NCI-H1930 (cell line): ENCODE measurements at regions not wholly inside any gene's neighbourhood (a gene's known extent, or its start where the extent isn't known, plus 50 kb on each side); places are given as distances from the start of the nearest gene placed in this dataset.
"Not testable (repeated sequence)": the region's sequence is repeated elsewhere in the genome, so short reads cannot be mapped to it uniquely, and the experiment has no call there.

Experiments
- DNase-seq, 2 experiments: peaks; one replicate each; lab custom pipeline; 2025; lab: John Stamatoyannopoulos, UW

GRCh38 chr18:56443166-56443907 is 195.1 kb downstream of the TXNL1 start:
- DNase-seq: no peak

DNA sequence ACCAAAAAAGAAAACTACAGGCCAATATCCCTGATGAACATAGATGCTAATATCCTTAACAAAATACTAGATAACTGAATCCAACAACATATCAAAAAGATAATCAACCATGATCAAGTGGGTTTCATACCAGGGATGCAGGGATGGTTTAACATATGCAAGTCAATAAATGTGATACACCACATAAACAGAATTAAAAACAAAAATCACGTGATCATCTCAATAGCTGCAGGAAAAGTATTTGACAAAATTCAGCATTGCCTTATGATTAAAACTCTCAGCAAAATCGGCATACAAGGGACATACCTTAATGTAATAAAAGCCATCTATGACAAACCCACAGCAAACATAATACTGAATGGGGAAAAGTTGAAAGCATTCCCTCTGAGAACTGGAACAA is 199.9 kb downstream of the TXNL1 start:
- not testable (repeated sequence) for DNase-seq

- DNase-seq: no peak
Observed at GRCh38 chr18:56436651-56437050, 201.7 kb downstream of the TXNL1 start.

- no peak for DNase-seq
Observed at GRCh38 chr18:56433919-56434318, 204.5 kb downstream of the TXNL1 start.

DNA sequence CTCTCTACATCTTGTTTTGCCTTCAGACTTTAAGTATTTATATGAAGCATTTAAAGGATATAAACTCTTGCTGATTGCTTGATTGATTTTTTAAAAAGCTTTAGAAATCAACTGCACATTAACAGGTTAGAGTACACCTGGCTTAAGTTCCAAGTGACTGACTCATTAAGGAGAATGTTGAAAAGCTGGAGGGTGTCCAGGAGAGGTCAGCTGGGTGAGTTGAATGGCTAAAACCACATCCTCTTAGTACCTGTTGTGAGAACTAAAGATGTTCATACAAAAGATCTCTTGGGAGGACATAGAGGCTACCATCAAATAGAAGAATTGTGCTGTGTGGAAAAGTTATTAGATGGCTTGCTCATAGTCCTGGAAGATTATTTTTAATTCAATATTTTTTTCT is 206.8 kb downstream of the TXNL1 start:
- no peak for DNase-seq

GRCh38 chr18:56423626-56424025 is 214.8 kb downstream of the TXNL1 start:
- DNase-seq: no peak

DNA sequence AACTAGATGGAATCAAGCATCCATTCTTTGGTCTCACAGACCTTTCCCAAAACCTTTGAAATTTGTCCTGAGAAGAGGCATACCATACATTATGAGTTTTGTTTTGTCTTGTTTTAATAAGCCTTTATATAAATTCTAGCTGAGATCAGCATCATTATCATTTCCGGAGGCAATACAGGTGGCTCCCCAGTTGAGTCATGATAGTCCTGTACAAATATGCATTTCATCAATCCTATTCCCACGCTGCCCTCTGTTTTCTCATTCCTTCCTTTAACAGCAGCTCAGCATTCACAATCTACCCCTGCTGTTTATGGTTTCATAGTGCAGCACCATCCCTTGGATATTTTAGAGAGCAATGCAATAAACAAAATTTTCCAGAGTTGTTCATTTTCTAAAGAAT is 216.7 kb downstream of the TXNL1 start:
- no peak for DNase-seq

DNA sequence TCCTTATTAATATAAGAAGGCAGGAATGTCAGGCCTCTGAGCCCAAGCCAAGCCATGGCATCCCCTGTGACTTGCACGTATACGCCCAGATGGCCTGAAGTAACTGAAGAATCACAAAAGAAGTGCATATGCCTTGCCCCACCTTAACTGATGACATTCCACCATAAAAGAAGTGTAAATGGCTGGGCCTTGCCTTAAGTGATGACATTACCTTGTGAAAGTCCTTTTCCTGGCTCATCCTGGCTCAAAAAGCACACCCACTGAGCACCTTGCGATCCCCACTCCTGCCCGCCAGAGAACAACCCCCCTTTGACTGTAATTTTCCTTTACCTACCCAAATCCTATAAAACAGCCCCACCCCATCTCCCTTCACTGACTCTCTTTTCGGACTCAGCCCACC is 217.5 kb downstream of the TXNL1 start:
- DNase-seq: not testable (repeated sequence)

DNA sequence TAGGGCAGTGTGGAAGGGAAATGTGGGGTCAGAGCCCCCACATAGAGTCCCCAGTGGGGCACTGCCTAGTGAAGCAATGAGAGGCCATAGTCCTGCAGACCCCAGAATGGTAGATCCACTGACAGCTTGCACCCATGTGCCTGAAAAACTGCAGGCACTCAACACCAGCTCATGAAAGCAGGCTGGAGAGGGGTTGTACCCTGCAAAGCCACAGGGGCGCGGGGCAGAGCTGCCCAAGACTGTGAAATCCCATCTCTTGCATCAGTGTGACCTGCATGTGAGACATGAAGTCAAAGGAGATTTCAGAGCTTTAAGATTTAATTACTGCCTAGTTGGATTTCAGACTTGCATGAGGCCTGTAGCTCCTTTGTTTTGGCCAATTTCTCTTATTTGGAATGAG is 224.0 kb downstream of the TXNL1 start:
- DNase-seq: no peak

DNA sequence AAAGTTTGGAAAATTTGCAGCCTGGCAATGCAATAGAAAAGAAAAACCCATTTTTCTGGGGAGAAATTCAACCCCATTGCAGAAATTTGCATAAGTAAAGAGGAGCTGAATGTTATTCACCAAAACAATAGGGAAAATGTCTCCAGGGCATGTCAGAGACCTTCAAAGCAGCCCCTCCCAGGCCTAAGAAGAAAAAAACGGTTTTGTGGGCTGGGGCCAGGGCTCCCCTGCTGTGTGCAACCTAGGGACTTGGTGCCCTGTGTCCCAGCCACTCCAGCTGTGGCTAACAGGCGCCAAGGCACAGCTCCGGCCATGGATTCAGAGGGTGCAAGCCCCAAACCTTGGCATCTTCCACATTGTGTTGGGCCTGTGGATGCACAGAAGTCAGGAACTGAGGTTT is 224.5 kb downstream of the TXNL1 start:
- no peak for DNase-seq

- DNase-seq: no peak
Observed at GRCh38 chr18:56412951-56413350, 225.4 kb downstream of the TXNL1 start.

GRCh38 chr18:56409736-56410135 is 228.7 kb downstream of the TXNL1 start:
- no peak for DNase-seq

- DNase-seq: no peak
Observed at GRCh38 chr18:56407646-56408180, 230.7 kb downstream of the TXNL1 start.

- DNase-seq: no peak
Observed at GRCh38 chr18:56402872-56403516, 235.4 kb downstream of the TXNL1 start.

- DNase-seq: no peak
Observed at GRCh38 chr18:56393870-56394269, 244.5 kb downstream of the TXNL1 start.

GRCh38 chr18:56391931-56392590 is 246.3 kb downstream of the TXNL1 start:
- DNase-seq: peak; percentile 61 to 72

DNA sequence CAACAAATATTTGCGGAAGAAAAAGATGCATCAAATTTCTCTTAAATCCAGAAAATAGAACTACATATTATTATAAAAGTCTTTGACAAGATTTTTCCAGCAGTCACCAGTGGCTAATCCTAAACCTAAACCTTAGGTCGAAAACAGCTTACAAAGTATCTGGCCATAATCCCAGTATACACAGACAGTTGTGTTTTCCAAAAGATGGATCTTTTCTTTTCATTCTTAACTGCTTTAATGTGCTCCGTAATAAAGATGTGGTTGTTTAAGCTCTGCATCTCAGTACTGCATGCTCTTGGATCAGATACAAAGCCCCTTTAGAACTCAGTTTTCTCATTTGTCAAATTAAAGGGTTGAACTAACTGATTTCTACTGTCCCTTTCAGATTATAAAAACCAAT is 247.8 kb downstream of the TXNL1 start:
- DNase-seq: no peak

DNA sequence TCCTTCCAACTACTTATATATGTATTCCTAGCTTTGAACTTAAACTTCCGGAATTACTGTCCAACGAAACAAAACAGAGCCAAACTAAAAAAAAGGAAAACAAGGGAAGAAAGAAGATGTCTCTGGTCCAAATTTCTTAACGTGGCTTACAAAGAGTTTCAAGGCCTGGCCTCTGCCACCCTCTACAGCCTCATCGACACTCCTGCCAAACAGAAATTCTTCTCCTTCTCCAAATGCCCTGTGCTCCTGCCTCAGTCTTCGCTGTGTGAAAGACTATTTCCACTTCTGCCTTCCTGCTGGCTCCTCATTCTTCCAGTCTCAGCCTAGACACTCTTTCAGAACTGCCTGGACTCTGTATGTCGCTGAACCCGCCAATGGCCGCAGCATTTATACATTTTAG is 249.2 kb downstream of the TXNL1 start:
- DNase-seq: no peak

DNA sequence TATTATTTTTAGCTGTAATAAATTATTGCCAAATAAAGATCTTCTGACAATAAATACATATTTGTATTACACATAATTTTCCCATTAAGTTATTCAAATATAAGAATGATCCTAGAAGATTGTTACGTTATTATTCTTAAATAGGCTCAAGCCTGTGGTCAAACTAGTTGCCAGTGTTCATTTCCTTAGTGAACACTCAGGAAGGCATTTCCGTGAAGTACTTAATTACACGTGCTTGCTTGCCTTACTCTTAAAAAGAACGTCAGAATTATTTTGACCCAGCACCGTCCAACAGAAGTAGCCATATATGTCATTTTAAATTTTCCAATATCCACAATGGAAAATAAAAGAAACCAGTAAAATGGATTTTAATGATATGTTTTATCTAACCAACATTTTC is 249.8 kb downstream of the TXNL1 start:
- DNase-seq: no peak

GRCh38 chr18:56386856-56387255 is 251.5 kb downstream of the TXNL1 start:
- no peak for DNase-seq

- DNase-seq: no peak
Observed at GRCh38 chr18:56383349-56383748, 255.0 kb downstream of the TXNL1 start.

- DNase-seq: no peak
Observed at GRCh38 chr18:56382541-56382940, 255.9 kb downstream of the TXNL1 start.

- DNase-seq: no peak
Observed at GRCh38 chr18:56381196-56381595, 257.2 kb downstream of the TXNL1 start.
